Smooth muscle cell (in vitro differentiated cells): ENCODE measurements at regions not wholly inside any gene's neighbourhood (a gene's known extent, or its start where the extent isn't known, plus 50 kb on each side); places are given as distances from the start of the nearest gene placed in this dataset.

Source experiments
- DNase-seq: peaks from one replicate; lab custom pipeline; 2025; ENCODE audit not compliant: unreplicated experiment; lab: John Stamatoyannopoulos, UW
- H2AFZ ChIP-seq: fragments of 200-600 bp; sonication (generic); 2 replicates; pipeline ENCODE4 v1.6.0; 2016; ENCODE audit warnings: antibody characterized with exemption, low read depth, mild to moderate bottlenecking
- H3F3A ChIP-seq: fragments of 200-600 bp; sonication (generic); 2 replicates; pipeline ENCODE4 v1.6.0; 2017; ENCODE audit warnings: antibody characterized with exemption, low read depth
- H3K27ac ChIP-seq: fragments of 200-600 bp; sonication (generic); 2 replicates; pipeline ENCODE4 v1.5.1; 2016; ENCODE audit warnings: low read depth, mild to moderate bottlenecking
- H3K27me3 ChIP-seq: fragments of 200-600 bp; sonication (generic); 2 replicates; pipeline ENCODE4 v1.6.1; 2016; ENCODE audit warnings: low read depth, mild to moderate bottlenecking
- H3K36me3 ChIP-seq: fragments of 200-600 bp; sonication (generic); 2 replicates; pipeline ENCODE4 v1.5.1; 2016; ENCODE audit warnings: low read depth
- H3K4me1 ChIP-seq: fragments of 200-600 bp; sonication (generic); 2 replicates; pipeline ENCODE4 v1.5.1; 2016; ENCODE audit warnings: low read depth
- H3K4me2 ChIP-seq: fragments of 200-600 bp; sonication (generic); 2 replicates; pipeline ENCODE4 v1.6.0; 2016; ENCODE audit warnings: mild to moderate bottlenecking
- H3K4me3 ChIP-seq: fragments of 200-600 bp; sonication (generic); 2 replicates; pipeline ENCODE4 v1.5.1; 2016; ENCODE audit warnings: mild to moderate bottlenecking
- H3K79me2 ChIP-seq: fragments of 200-600 bp; sonication (generic); 2 replicates; pipeline ENCODE4 v1.6.0; 2016; ENCODE audit warnings: low read depth, mild to moderate bottlenecking
- H3K9ac ChIP-seq: fragments of 200-600 bp; sonication (generic); 2 replicates; pipeline ENCODE4 v1.6.0; 2016; ENCODE audit warnings: low read depth
- H3K9me3 ChIP-seq: fragments of 200-600 bp; sonication (generic); replicated peaks from 2 replicates; pipeline ENCODE4 v1.5.1; 2016; ENCODE audit warnings: low read depth
- H4K20me1 ChIP-seq: fragments of 200-600 bp; sonication (generic); 2 replicates; pipeline ENCODE4 v1.6.0; 2016; ENCODE audit warnings: low read depth
- WGBS: methylation state at CpG from one replicate; pipeline ENCODE4 v1.1.7; 2016; ENCODE audit warnings: low lambda C conversion rate; 5-methylcytosine and 5-hydroxymethylcytosine counted together
- TF ChIP-seq, protein P1 (sequence below): fragments of 200-600 bp; sonication (generic); IDR thresholded peaks from 2 replicates; pipeline ENCODE4 v1.5.1; 2017; ENCODE audit warnings: borderline replicate concordance, mild to moderate bottlenecking, antibody characterized with exemption; ENCODE audit not compliant: insufficient read depth, poor library complexity, severe bottlenecking

- H3K4me3 ChIP-seq = peak overlapping the region; percentile 39
- H3K9ac ChIP-seq = no peak overlapping the region
- H3K27me3 ChIP-seq = no peaks in the 10 kb centered on the region
- peak overlapping the region; percentile 81 for H3K4me2 ChIP-seq
- WGBS = 88% methylated on average over 5 of the region's 5 CpGs
- peaks cover 7% of the 10 kb centered on the region for H3F3A ChIP-seq
- H3K9me3 ChIP-seq = no peaks in the 10 kb centered on the region
- H3K4me1 ChIP-seq = no peaks in the 10 kb centered on the region
- no peaks in the 10 kb centered on the region for H3K36me3 ChIP-seq
- no peak for DNase-seq
- no peaks in the 10 kb centered on the region for H4K20me1 ChIP-seq
- H3K79me2 ChIP-seq = no peaks in the 10 kb centered on the region
- H3K27ac ChIP-seq = no peak overlapping the region
- TF ChIP-seq, protein P1, sequence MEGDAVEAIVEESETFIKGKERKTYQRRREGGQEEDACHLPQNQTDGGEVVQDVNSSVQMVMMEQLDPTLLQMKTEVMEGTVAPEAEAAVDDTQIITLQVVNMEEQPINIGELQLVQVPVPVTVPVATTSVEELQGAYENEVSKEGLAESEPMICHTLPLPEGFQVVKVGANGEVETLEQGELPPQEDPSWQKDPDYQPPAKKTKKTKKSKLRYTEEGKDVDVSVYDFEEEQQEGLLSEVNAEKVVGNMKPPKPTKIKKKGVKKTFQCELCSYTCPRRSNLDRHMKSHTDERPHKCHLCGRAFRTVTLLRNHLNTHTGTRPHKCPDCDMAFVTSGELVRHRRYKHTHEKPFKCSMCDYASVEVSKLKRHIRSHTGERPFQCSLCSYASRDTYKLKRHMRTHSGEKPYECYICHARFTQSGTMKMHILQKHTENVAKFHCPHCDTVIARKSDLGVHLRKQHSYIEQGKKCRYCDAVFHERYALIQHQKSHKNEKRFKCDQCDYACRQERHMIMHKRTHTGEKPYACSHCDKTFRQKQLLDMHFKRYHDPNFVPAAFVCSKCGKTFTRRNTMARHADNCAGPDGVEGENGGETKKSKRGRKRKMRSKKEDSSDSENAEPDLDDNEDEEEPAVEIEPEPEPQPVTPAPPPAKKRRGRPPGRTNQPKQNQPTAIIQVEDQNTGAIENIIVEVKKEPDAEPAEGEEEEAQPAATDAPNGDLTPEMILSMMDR = no peak
- H2AFZ ChIP-seq = no peak overlapping the region
Measured at GRCh38 chr16:73233329-73233765, 185.4 kb upstream of the ZFHX3 start.

DNA sequence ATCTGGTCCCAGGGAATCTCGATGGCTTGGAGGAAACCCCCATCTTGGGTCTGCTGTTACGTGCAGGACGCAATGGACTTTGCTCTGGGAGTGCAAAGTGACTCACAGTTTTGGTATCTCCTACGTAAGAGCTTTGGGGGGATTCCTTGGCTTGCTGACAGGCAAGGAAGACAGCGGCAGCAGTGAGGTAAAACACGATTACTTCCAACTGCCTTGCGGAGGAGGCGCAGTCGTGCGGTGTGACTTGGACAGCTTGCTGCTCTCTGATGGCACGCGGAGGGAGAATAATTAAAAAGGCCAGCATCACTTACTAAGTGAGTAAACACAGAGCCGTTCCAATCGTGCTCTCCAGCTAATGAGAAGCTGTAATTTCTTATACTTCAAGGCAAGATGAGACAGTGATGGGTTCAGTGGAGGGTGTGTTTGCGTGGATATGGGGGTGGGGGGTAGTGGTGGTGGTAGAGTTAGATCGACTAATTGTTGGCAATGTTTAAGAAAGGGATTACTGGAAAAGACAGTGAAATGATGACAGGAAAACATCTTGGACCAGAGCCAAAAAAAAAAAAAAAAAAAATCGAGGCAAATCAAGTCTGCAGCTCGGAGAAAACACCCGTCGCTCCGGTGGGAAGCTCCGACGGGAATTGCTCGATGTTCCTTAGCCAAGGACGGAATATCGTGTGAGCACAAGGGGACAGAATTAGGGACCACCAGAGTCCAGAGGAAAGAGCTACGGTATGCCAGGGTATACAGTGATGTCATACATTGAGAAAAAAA lies 184.8 kb upstream of the ZFHX3 start:
- H3K27me3 ChIP-seq = no peaks in the 10 kb centered on the region
- H3K9me3 ChIP-seq = no peaks in the 10 kb centered on the region
- peak overlapping the region; percentile 79 for H3K9ac ChIP-seq
- DNase-seq = peak; percentile 23
- no peaks in the 10 kb centered on the region for H4K20me1 ChIP-seq
- no peaks in the 10 kb centered on the region for H3K4me1 ChIP-seq
- H3K79me2 ChIP-seq = no peaks in the 10 kb centered on the region
- H3K4me3 ChIP-seq = peak overlapping the region; percentile 39
- peaks cover 7% of the 10 kb centered on the region for H3F3A ChIP-seq
- TF ChIP-seq, protein P1 = no peak
- H3K27ac ChIP-seq = peak overlapping the region; percentile 61
- H3K4me2 ChIP-seq = peak overlapping the region; percentile 81
- no peak overlapping the region for H2AFZ ChIP-seq
- WGBS = 33% methylated on average over 27 of the region's 27 CpGs
- H3K36me3 ChIP-seq = no peaks in the 10 kb centered on the region

DNA sequence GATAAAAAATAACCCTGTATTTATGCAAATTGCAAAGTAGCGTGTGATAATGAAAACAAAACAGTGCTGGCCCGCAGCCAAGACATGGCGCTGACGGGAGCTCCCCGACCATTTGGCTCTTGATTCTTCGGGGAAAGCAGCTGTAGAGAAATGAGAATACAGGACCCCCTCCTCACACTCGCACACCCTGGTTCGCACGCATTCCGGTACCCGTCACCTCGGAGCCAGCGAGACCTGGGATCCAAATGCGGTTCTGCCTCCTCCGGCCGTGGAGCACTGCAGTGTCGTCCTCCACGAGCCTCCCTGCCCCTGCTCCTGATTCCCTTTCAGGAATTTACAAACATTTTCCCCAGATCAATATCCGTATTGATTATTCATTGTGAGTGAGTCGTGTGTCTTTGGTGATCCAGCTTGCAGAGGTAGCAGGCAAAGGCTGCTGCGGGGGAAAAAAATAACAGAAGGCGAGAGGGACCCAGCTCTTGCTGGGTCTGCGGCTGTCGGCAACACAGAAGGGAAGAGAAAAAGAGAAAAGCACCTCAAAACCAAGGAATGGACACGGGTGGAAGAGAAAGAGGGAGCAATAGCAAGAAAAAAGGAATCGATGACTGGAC lies 184.1 kb upstream of the ZFHX3 start:
- DNase-seq = no peak
- WGBS = 92% methylated on average over 26 of the region's 26 CpGs
- Histone ChIP-seq H3K9me3 (no peaks in the 10 kb centered on the region), H3K4me3 (no peak overlapping the region), H4K20me1 (no peaks in the 10 kb centered on the region), H3K79me2 (no peaks in the 10 kb centered on the region), H3K4me1 (no peaks in the 10 kb centered on the region), H3K36me3 (no peaks in the 10 kb centered on the region), H2AFZ (no peak overlapping the region), H3K27ac (peak overlapping the region; percentile 51), H3K27me3 (no peaks in the 10 kb centered on the region), H3K4me2 (peak overlapping the region; percentile 81), H3K9ac (peak overlapping the region; percentile 24), H3F3A (peaks cover 7% of the 10 kb centered on the region)
- TF ChIP-seq, protein P1 = no peak
